A549 (cell line): ENCODE measurements at regions not wholly inside any gene's neighbourhood (a gene's known extent, or its start where the extent isn't known, plus 50 kb on each side); places are given as distances from the start of the nearest gene placed in this dataset.

Experiments used
- ATAC-seq, 2 experiments: fragments of 200-7000 bp in 1 of 2; fragments of >200 bp in 1 of 2; cut with Nextera tagmentation in 1 of 2; cut with Tn5 transposase in 1 of 2; 3 replicates each; pipeline versions ENCODE4 v1.8.0 to v1.9.1; 2018 to 2020; ENCODE audit warnings: mild to moderate bottlenecking in 1 of 2, moderate library complexity in 1 of 2
- CTCF ChIA-PET: fragments of 300-600 bp; sonication (Branson Sonifier 250); formaldehyde crosslinking; extraction: SDS; loops from one replicate; lab custom pipeline; 2021; ENCODE audit warnings: antibody characterized with exemption, inconsistent platforms; lab: Yijun Ruan, JAX
- POLR2A ChIA-PET: fragments of 350-600 bp; formaldehyde crosslinking; extraction: SDS; loops from one replicate; lab custom pipeline; 2021; ENCODE audit warnings: antibody characterized with exemption, inconsistent platforms; lab: Yijun Ruan, JAX
- DNase-seq, 2 experiments: peaks; one replicate each; pipeline versions ENCODE4 v3.0.0 to v3.0.0-alpha.2; 2011 to 2016; ENCODE audit warnings: low read depth in 1 of 2, low spot score in 1 of 2
- FAIRE-seq: peaks from 2 replicates; lab custom pipeline; 2011; peaks lifted over from hg19 to GRCh38; lab: Jason Lieb, UNC
- H3K27ac ChIP-seq, 2 experiments: fragments of >200 bp; sonication (Bioruptor Twin); formaldehyde crosslinking; 3 replicates each; pipeline ENCODE4 v1.5.1; 2016 to 2017
- H3K4me1 ChIP-seq: fragments of >200 bp; sonication (Bioruptor Twin); formaldehyde crosslinking; 3 replicates; pipeline ENCODE4 v1.6.1; 2016
- H3K4me2 ChIP-seq: fragments of >200 bp; sonication (Bioruptor Twin); formaldehyde crosslinking; 3 replicates; pipeline ENCODE4 v1.6.1; 2016
- H3K4me3 ChIP-seq: fragments of >200 bp; sonication (Bioruptor Twin); formaldehyde crosslinking; 3 replicates; pipeline ENCODE4 v1.5.1; 2016
- H3K9me3 ChIP-seq: fragments of >200 bp; sonication (Bioruptor Twin); formaldehyde crosslinking; 3 replicates; pipeline ENCODE4 v1.6.1; 2016
- BHLHE40 ChIP-seq: IDR thresholded peaks from 2 replicates; pipeline ENCODE4 v1.6.1; 2012; ENCODE audit warnings: low read depth, low read length, inconsistent platforms
- CBX8 ChIP-seq: fragments of 200-600 bp; sonication (generic); IDR thresholded peaks from 2 replicates; pipeline ENCODE4 v1.6.1; 2016
- CHD4 ChIP-seq: fragments of 200-600 bp; sonication (generic); IDR thresholded peaks from 2 replicates; pipeline ENCODE4 v1.6.1; 2016; ENCODE audit warnings: antibody characterized with exemption, mild to moderate bottlenecking, borderline replicate concordance
- EP300 ChIP-seq, 2 experiments: fragments of >200 bp; sonication (Bioruptor Twin); formaldehyde crosslinking; IDR thresholded peaks; 2 replicates in 1 of 2; 3 replicates in 1 of 2; pipeline ENCODE4 v1.6.1; 2016 to 2017
- FOSB ChIP-seq: fragments of 250-450 bp; sonication (Bioruptor Pico); IDR thresholded peaks from 2 replicates; pipeline ENCODE4 v1.5.0; 2020; ENCODE audit warnings: mild to moderate bottlenecking, moderate library complexity
- FOSL2 ChIP-seq, 2 experiments: fragments of 450-650 bp in 1 of 2; fragments of >200 bp in 1 of 2; sonication (Bioruptor Twin) in 1 of 2; formaldehyde crosslinking; IDR thresholded peaks; 2 replicates each; pipeline versions ENCODE4 v1.5.0 to v1.6.1; 2016 to 2020; ENCODE audit warnings: mild to moderate bottlenecking in 1 of 2, moderate library complexity in 1 of 2
- FOXS1 ChIP-seq: fragments of 250-450 bp; sonication (Bioruptor Pico); IDR thresholded peaks from 2 replicates; pipeline ENCODE4 v1.5.0; 2020; ENCODE audit warnings: mild to moderate bottlenecking, moderate library complexity
- HOXA7 ChIP-seq: fragments of 250-450 bp; sonication (Bioruptor Pico); IDR thresholded peaks from 2 replicates; pipeline ENCODE4 v1.5.0; 2020; ENCODE audit warnings: mild to moderate bottlenecking, moderate library complexity
- JUNB ChIP-seq: fragments of >200 bp; sonication (Bioruptor Twin); formaldehyde crosslinking; IDR thresholded peaks from 2 replicates; pipeline ENCODE4 v1.6.1; 2016
- KDM1A ChIP-seq: fragments of 200-600 bp; sonication (generic); IDR thresholded peaks from 2 replicates; pipeline ENCODE4 v1.6.1; 2016; ENCODE audit warnings: low read depth, mild to moderate bottlenecking
- MAFK ChIP-seq: fragments of 450-650 bp; IDR thresholded peaks from 2 replicates; pipeline ENCODE4 v1.6.1; 2014; ENCODE audit not compliant: partially characterized antibody
- MAX ChIP-seq: IDR thresholded peaks from 2 replicates; pipeline ENCODE4 v1.6.1; 2012
- PBX3 ChIP-seq: IDR thresholded peaks from 2 replicates; pipeline ENCODE4 v1.6.1; 2012
- RARB ChIP-seq: fragments of 250-450 bp; sonication (Bioruptor Pico); IDR thresholded peaks from 2 replicates; pipeline ENCODE4 v1.8.0; 2021; ENCODE audit warnings: mild to moderate bottlenecking, moderate library complexity
- RCOR1 ChIP-seq: fragments of 150-350 bp; IDR thresholded peaks from 2 replicates; pipeline ENCODE4 v1.6.1; 2014; ENCODE audit warnings: antibody characterized with exemption, low read length, low read depth
- RNF2 ChIP-seq: fragments of 200-600 bp; sonication (generic); IDR thresholded peaks from 2 replicates; pipeline ENCODE4 v1.6.1; 2016; ENCODE audit warnings: low read depth, mild to moderate bottlenecking, antibody characterized with exemption, moderate library complexity, borderline replicate concordance
- ZC3H11A ChIP-seq: fragments of 450-650 bp; IDR thresholded peaks from 2 replicates; pipeline ENCODE4 v1.6.1; 2014; ENCODE audit warnings: antibody characterized with exemption, mild to moderate bottlenecking
- ZFP36 ChIP-seq: fragments of 450-650 bp; IDR thresholded peaks from 2 replicates; pipeline ENCODE4 v1.6.1; 2014; ENCODE audit warnings: borderline replicate concordance; ENCODE audit not compliant: partially characterized antibody
- ZNF302 ChIP-seq: fragments of 250-450 bp; sonication (Bioruptor Pico); IDR thresholded peaks from 2 replicates; pipeline ENCODE4 v1.9.0; 2021; ENCODE audit warnings: inconsistent platforms, mild to moderate bottlenecking, moderate library complexity
- ZSCAN20 ChIP-seq: fragments of 250-450 bp; sonication (Bioruptor Pico); IDR thresholded peaks from 2 replicates; pipeline ENCODE4 v1.8.0; 2022; ENCODE audit warnings: mild to moderate bottlenecking, moderate library complexity
- WGBS: methylation state at CpG from one replicate; pipeline ENCODE4 v1.1.6; 2017; ENCODE audit errors: missing lambda C conversion rate; 5-methylcytosine and 5-hydroxymethylcytosine counted together
- TF ChIP-seq, protein P1 (sequence below): fragments of >200 bp; sonication (Bioruptor Twin); formaldehyde crosslinking; IDR thresholded peaks from 3 replicates; pipeline ENCODE4 v1.5.1; 2016
- TF ChIP-seq, protein P2 (sequence below): IDR thresholded peaks from 2 replicates; pipeline ENCODE4 v1.6.1; 2012; ENCODE audit warnings: low read depth, borderline replicate concordance
- TF ChIP-seq, protein P3 (sequence below): fragments of 150-350 bp; IDR thresholded peaks from 2 replicates; pipeline ENCODE4 v1.6.1; 2014; ENCODE audit warnings: low read depth, mild to moderate bottlenecking, low read length

DNA sequence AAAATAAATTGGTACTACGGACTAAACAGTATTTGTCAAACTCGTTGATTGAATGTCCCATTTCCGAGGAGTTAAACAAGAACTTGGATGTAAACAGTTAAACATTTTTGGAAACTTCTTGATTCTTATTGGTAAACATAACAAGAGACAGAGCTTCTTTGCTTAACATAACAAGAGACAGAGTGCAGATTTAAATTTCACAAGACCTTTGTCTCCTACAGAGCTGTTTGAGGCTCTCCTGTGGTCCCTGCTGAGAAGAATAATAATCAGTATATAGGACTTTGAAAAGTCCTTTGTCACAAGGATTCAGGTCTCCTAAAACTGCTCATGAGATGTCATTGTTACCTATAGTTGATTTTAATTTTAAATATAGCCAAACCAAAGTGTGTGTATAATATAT is 170.6 kb upstream of the C21orf91 start:
- FAIRE-seq, result no peak

GRCh38 chr21:17988102-17988437 is 168.9 kb upstream of the C21orf91 start:
- DNase-seq, result no peak
- H3K27ac ChIP-seq, result no peak overlapping the region
- POLR2A ChIA-PET, result no interaction called here
- H3K4me1 ChIP-seq, result no peaks in the 10 kb centered on the region
- H3K4me3 ChIP-seq, result no peak overlapping the region
- CTCF ChIA-PET, result no interaction called here
- TF ChIP-seq CHD4, result no peak
- 0% methylated on average over 1 of the region's 1 CpG for WGBS
- H3K9me3 ChIP-seq, result no peaks in the 10 kb centered on the region
- ATAC-seq, result no peak
- H3K4me2 ChIP-seq, result no peak overlapping the region
- FAIRE-seq, result no peak

More for the DNA sequence above, 170.6 kb upstream of the C21orf91 start:
- WGBS, result 0% methylated on average over 3 of the region's 3 CpGs
- ATAC-seq (no peak), DNase-seq (no peak)
- POLR2A ChIA-PET, result no interaction called here
- no peak overlapping the region for H3K4me3 ChIP-seq
- no peak overlapping the region for H3K27ac ChIP-seq
- no peaks in the 10 kb centered on the region for H3K9me3 ChIP-seq
- H3K4me2 ChIP-seq, result no peak overlapping the region
- no peaks in the 10 kb centered on the region for H3K4me1 ChIP-seq
- TF ChIP-seq ZSCAN20 (CRISPR knock-in tag) (no peak), HOXA7 (CRISPR knock-in tag) (no peak), ZFP36 (no peak), ZC3H11A (no peak), MAX (no peak), RNF2 (no peak), CBX8 (no peak), MAFK (no peak), FOSL2 (IDR thresholded peaks at IDR 0.05) (no peak), FOSL2 (CRISPR knock-in tag; IDR thresholded peaks at IDR 0.05) (no peak), FOSB (CRISPR knock-in tag) (no peak), RCOR1 (no peak), RARB (CRISPR knock-in tag) (no peak), ZNF302 (CRISPR knock-in tag) (no peak), BHLHE40 (no peak), KDM1A (no peak)
- TF ChIP-seq, protein P1, sequence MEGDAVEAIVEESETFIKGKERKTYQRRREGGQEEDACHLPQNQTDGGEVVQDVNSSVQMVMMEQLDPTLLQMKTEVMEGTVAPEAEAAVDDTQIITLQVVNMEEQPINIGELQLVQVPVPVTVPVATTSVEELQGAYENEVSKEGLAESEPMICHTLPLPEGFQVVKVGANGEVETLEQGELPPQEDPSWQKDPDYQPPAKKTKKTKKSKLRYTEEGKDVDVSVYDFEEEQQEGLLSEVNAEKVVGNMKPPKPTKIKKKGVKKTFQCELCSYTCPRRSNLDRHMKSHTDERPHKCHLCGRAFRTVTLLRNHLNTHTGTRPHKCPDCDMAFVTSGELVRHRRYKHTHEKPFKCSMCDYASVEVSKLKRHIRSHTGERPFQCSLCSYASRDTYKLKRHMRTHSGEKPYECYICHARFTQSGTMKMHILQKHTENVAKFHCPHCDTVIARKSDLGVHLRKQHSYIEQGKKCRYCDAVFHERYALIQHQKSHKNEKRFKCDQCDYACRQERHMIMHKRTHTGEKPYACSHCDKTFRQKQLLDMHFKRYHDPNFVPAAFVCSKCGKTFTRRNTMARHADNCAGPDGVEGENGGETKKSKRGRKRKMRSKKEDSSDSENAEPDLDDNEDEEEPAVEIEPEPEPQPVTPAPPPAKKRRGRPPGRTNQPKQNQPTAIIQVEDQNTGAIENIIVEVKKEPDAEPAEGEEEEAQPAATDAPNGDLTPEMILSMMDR, result no peak
- TF ChIP-seq, protein P2, sequence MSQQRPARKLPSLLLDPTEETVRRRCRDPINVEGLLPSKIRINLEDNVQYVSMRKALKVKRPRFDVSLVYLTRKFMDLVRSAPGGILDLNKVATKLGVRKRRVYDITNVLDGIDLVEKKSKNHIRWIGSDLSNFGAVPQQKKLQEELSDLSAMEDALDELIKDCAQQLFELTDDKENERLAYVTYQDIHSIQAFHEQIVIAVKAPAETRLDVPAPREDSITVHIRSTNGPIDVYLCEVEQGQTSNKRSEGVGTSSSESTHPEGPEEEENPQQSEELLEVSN, result no peak
- TF ChIP-seq, protein P3, sequence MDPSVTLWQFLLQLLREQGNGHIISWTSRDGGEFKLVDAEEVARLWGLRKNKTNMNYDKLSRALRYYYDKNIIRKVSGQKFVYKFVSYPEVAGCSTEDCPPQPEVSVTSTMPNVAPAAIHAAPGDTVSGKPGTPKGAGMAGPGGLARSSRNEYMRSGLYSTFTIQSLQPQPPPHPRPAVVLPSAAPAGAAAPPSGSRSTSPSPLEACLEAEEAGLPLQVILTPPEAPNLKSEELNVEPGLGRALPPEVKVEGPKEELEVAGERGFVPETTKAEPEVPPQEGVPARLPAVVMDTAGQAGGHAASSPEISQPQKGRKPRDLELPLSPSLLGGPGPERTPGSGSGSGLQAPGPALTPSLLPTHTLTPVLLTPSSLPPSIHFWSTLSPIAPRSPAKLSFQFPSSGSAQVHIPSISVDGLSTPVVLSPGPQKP, result no peak
- TF ChIP-seq, all 56 proteins: peak for 0
- CTCF ChIA-PET, result no interaction called here

DNA sequence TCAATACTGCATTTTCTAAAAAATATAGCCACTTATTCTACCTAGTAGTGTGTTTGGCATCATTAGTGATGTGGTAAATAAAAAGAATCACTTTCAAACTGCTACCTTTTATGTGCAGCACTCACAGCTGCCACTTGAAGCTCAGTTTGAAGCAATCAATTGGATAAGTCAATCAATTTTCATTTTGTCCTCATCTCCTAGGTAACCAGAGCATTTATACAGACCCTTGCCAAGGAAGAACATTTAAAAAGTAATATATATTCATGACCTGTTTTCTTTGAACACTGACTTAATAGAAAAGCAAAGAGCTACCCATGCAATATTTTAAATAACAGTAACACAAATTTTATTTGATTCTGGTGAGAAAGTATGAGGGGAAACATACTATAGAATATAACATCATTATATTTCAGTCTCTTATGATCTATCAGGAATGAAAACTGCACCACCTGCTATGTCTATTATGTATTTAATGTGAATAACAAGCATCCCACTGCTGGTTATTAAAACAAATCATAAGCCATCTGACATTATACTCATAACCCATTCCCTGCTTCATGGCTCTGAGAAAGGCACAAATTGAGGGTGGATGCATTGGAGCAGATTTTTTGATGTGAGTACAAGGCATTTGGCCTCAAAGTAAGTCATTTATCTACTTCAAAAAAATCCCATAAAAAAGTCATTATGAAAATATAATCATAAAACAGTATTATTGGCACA is 168.4 kb upstream of the C21orf91 start:
- no peak for ATAC-seq

More for the DNA sequence above, 168.4 kb upstream of the C21orf91 start:
- TF ChIP-seq RARB (CRISPR knock-in tag) (no peak), MAFK (no peak), ZNF302 (CRISPR knock-in tag) (no peak), MAX (no peak), FOXS1 (no peak), PBX3 (no peak), JUNB (no peak), EP300 (IDR thresholded peaks at IDR 0.05) (no peak)
- ChIA-PET POLR2A (no interaction called here), CTCF (no interaction called here)
- H3K9me3 ChIP-seq, result no peaks in the 10 kb centered on the region
- no peak overlapping the region for H3K4me3 ChIP-seq
- H3K4me1 ChIP-seq, result no peaks in the 10 kb centered on the region
- H3K4me2 ChIP-seq, result no peak overlapping the region
- FAIRE-seq, result no peak
- no peak overlapping the region for H3K27ac ChIP-seq
- DNase-seq, result no peak
